ENCODE measurements at regions not wholly inside any gene's neighbourhood (a gene's known extent, or its start where the extent isn't known, plus 50 kb on each side); places are given as distances from the start of the nearest gene placed in this dataset.

- TF ChIP-seq BCL11A (tag by site-specific recombination; IDR thresholded peaks at IDR 0.05; ENCODE audit: low read depth): no peak
- TF ChIP-seq ZFP69B (tag by site-specific recombination; IDR thresholded peaks at IDR 0.05): no peak
- no peak for TF ChIP-seq ZNF266 (tag by site-specific recombination; IDR thresholded peaks at IDR 0.05; ENCODE audit: low read depth)
- no peak for TF ChIP-seq ZNF274 (IDR thresholded peaks at IDR 0.05; ENCODE audit: low read length)
- no peak for TF ChIP-seq ZNF274 (tag by site-specific recombination; IDR thresholded peaks at IDR 0.05; ENCODE audit: borderline replicate concordance)
- no peak for TF ChIP-seq ZNF624 (tag by site-specific recombination; IDR thresholded peaks at IDR 0.05)
- no peak for TF ChIP-seq ZNF670 (tag by site-specific recombination; IDR thresholded peaks at IDR 0.05; ENCODE audit: low read depth)
- no peak for TF ChIP-seq ZNF18 (tag by site-specific recombination; IDR thresholded peaks at IDR 0.05)
- no peak for TF ChIP-seq ZNF138 (tag by site-specific recombination; IDR thresholded peaks at IDR 0.05; ENCODE audit: borderline replicate concordance)
- TF ChIP-seq CTCF (tag by site-specific recombination; IDR thresholded peaks at IDR 0.05): no peak
These were observed 60.2 kb upstream of the CDON start for GRCh38 chr11:126122863-126123262.

Measured in HEK293 (cell line).